Panc1 (cell line): ENCODE measurements at regions not wholly inside any gene's neighbourhood (a gene's known extent, or its start where the extent isn't known, plus 50 kb on each side); places are given as distances from the start of the nearest gene placed in this dataset.

Source experiments
- ATAC-seq: fragments of 200-7000 bp; cut with Tn5 transposase; 2 replicates; pipeline ENCODE4 v1.9.1; 2020; ENCODE audit warnings: mild to moderate bottlenecking, moderate library complexity
- BruUV-seq: library from RNA; stranded (reverse); fragments of 400-500 nt; replicated peaks from 2 replicates; lab custom pipeline; 2021; lab: Mats Ljungman, UMichigan
- CTCF ChIA-PET: fragments of 300-600 bp; sonication (Branson Sonifier 250); formaldehyde crosslinking; loops from one replicate; lab custom pipeline; 2022; ENCODE audit warnings: antibody characterized with exemption; lab: Charles Lee
- POLR2A ChIA-PET: fragments of 300-600 bp; sonication (Branson Sonifier 250); formaldehyde crosslinking; loops from one replicate; lab custom pipeline; 2022; ENCODE audit warnings: antibody characterized with exemption; lab: Charles Lee
- DNase-seq: peaks from one replicate; pipeline ENCODE4 v3.0.0-alpha.2; 2010; ENCODE audit warnings: low read depth, low spot score
- H3K27ac ChIP-seq: 2 replicates; pipeline ENCODE4 v1.5.1; 2011; ENCODE audit warnings: mild to moderate bottlenecking, low read length, inconsistent platforms
- H3K27me3 ChIP-seq: fragments of 200-500 bp; sonication (Bioruptor generic); 2 replicates; pipeline ENCODE4 v1.6.0; 2014; ENCODE audit warnings: low read length, inconsistent platforms; ENCODE audit not compliant: control insufficient read depth, insufficient read depth
- H3K36me3 ChIP-seq: fragments of 200-500 bp; sonication (Bioruptor generic); 2 replicates; pipeline ENCODE4 v1.5.1; 2014; ENCODE audit warnings: inconsistent platforms, mild to moderate bottlenecking, low read length, moderate library complexity; ENCODE audit not compliant: control insufficient read depth, insufficient read depth
- H3K4me1 ChIP-seq: 2 replicates; pipeline ENCODE4 v1.5.1; 2011; ENCODE audit warnings: inconsistent platforms, mild to moderate bottlenecking, low read length, moderate library complexity; ENCODE audit not compliant: control insufficient read depth, insufficient read depth
- H3K4me3 ChIP-seq, 2 experiments: 2 replicates each; pipeline ENCODE4 v1.5.1; 2011 to 2012; ENCODE audit warnings: low read depth in 2 of 2, low read length in 2 of 2, mild to moderate bottlenecking in 2 of 2, inconsistent platforms in 1 of 2, moderate library complexity in 1 of 2
- H3K9me3 ChIP-seq: fragments of 200-500 bp; sonication (Bioruptor generic); 2 replicates; pipeline ENCODE4 v1.5.1; 2014; ENCODE audit warnings: low read depth, mild to moderate bottlenecking, inconsistent platforms, low read length, moderate library complexity; ENCODE audit not compliant: control insufficient read depth, insufficient read depth
- CTCF ChIP-seq: fragments of 450-650 bp; IDR thresholded peaks from 2 replicates; pipeline ENCODE4 v1.5.1; 2017; ENCODE audit warnings: mild to moderate bottlenecking
- POLR2AphosphoS5 ChIP-seq: IDR thresholded peaks from 2 replicates; pipeline ENCODE4 v1.6.1; 2012; ENCODE audit warnings: mild to moderate bottlenecking, low read depth, low read length, moderate library complexity
- REST ChIP-seq, 2 experiments: IDR thresholded peaks; 2 replicates each; pipeline ENCODE4 v1.6.1; 2011 to 2012; ENCODE audit warnings: low read depth in 2 of 2, control low read depth in 1 of 2, low read length in 1 of 2, mild to moderate bottlenecking in 1 of 2, moderate library complexity in 1 of 2; ENCODE audit not compliant: insufficient read depth in 1 of 2
- SIN3A ChIP-seq: IDR thresholded peaks from 2 replicates; pipeline ENCODE4 v1.6.1; 2012; ENCODE audit warnings: low read depth, mild to moderate bottlenecking, low read length, moderate library complexity, borderline replicate concordance; ENCODE audit not compliant: insufficient read depth
- TCF7L2 ChIP-seq: IDR thresholded peaks from 2 replicates; pipeline ENCODE4 v1.6.1; 2011; ENCODE audit warnings: mild to moderate bottlenecking, low read depth, low read length, inconsistent platforms
- in situ Hi-C: cut with HindIII; loops from 2 replicates; pipeline ENCODE4 v1.10.0; 2016; ENCODE audit warnings: low sequenced_read_pairs, low pct_unique_long_range_greater_than_20kb
- intact Hi-C: fragments of 100-400 bp; cut with micrococcal nuclease; formaldehyde crosslinking; loops from one replicate; pipeline ENCODE4 v1.10.0; 2022; ENCODE audit not compliant: unreplicated experiment

GRCh38 chr11:104465321-104465720 is 301.4 kb upstream of the PDGFD start:
- POLR2A ChIA-PET: no interaction called here
- Histone ChIP-seq H3K27me3 (no peaks in the 10 kb centered on the region), H3K27ac (no peak overlapping the region), H3K9me3 (no peaks in the 10 kb centered on the region), H3K36me3 (no peaks in the 10 kb centered on the region), H3K4me1 (no peaks in the 10 kb centered on the region), H3K4me3 (no peak overlapping the region)
- in situ Hi-C loops: no loop called here
- intact Hi-C loops: no loop called here
- DNase-seq: no peak
- CTCF ChIA-PET: no interaction called here
- ATAC-seq: no peak
- TF ChIP-seq SIN3A: no peak
- TF ChIP-seq REST (IDR thresholded peaks at IDR 0.05; ENCODE audit: insufficient read depth in 1 of 2, low read depth in 2 of 2, low read length in 1 of 2): no peak
- TF ChIP-seq TCF7L2: no peak
- no peak for TF ChIP-seq POLR2AphosphoS5
- TF ChIP-seq CTCF: no peak
- no TSS peak for BruUV-seq

- intact Hi-C loops (no loop called here), in situ Hi-C loops (no loop called here)
- H3K36me3 ChIP-seq: no peaks in the 10 kb centered on the region
- H3K27ac ChIP-seq: no peak overlapping the region
- no TSS peak for BruUV-seq
- POLR2A ChIA-PET: no interaction called here
- no peaks in the 10 kb centered on the region for H3K9me3 ChIP-seq
- TF ChIP-seq POLR2AphosphoS5 (no peak), TCF7L2 (no peak), SIN3A (no peak), CTCF (no peak), REST (IDR thresholded peaks at IDR 0.05; ENCODE audit: insufficient read depth in 1 of 2, low read depth in 2 of 2, low read length in 1 of 2) (no peak)
- CTCF ChIA-PET: no interaction called here
- ATAC-seq (no peak), DNase-seq (no peak)
- H3K4me3 ChIP-seq: no peak overlapping the region
- H3K27me3 ChIP-seq: no peaks in the 10 kb centered on the region
- H3K4me1 ChIP-seq: no peaks in the 10 kb centered on the region
These were observed 300.7 kb upstream of the PDGFD start for GRCh38 chr11:104464691-104465090.
